SU-DHL-6 (cell line): ENCODE measurements at regions not wholly inside any gene's neighbourhood (a gene's known extent, or its start where the extent isn't known, plus 50 kb on each side); places are given as distances from the start of the nearest gene placed in this dataset.

Experiments used
- H2AFZ ChIP-seq: fragments of 200-600 bp; sonication (generic); 2 replicates; pipeline ENCODE4 v1.6.1; 2014; ENCODE audit warnings: low read depth, mild to moderate bottlenecking, moderate library complexity, mixed read lengths, antibody characterized with exemption, low read length; ENCODE audit not compliant: severe bottlenecking
- H3F3A ChIP-seq: fragments of 200-600 bp; shearing (Covaris generic); 2 replicates; pipeline ENCODE4 v1.6.0; 2016; ENCODE audit warnings: antibody characterized with exemption, mild to moderate bottlenecking; ENCODE audit not compliant: insufficient read depth
- H3K27ac ChIP-seq: fragments of 200-600 bp; sonication (generic); 2 replicates; pipeline ENCODE4 v1.5.1; 2016; ENCODE audit warnings: low read depth, mild to moderate bottlenecking, low read length, moderate library complexity, mixed read lengths
- H3K27me3 ChIP-seq: fragments of 200-600 bp; sonication (generic), shearing (Covaris generic); 2 replicates; pipeline ENCODE4 v1.6.0; 2014; ENCODE audit warnings: mild to moderate bottlenecking, low read length
- H3K36me3 ChIP-seq: fragments of 200-600 bp; sonication (generic); 2 replicates; pipeline ENCODE4 v1.6.1; 2014; ENCODE audit warnings: mild to moderate bottlenecking, low read length, mixed read lengths
- H3K4me2 ChIP-seq: fragments of 300-600, 200-600 bp; shearing (Covaris generic), sonication (generic); 2 replicates; pipeline ENCODE4 v1.6.0; 2014; ENCODE audit warnings: low read length, low read depth, mild to moderate bottlenecking; ENCODE audit not compliant: poor library complexity, severe bottlenecking
- H3K4me3 ChIP-seq: fragments of 200-600 bp; sonication (generic); 2 replicates; pipeline ENCODE4 v1.5.1; 2014; ENCODE audit warnings: antibody characterized with exemption, low read length, mild to moderate bottlenecking, mixed read lengths; ENCODE audit not compliant: insufficient read depth, poor library complexity, severe bottlenecking
- H3K79me2 ChIP-seq: fragments of 200-600 bp; sonication (generic); 2 replicates; pipeline ENCODE4 v1.6.1; 2014; ENCODE audit warnings: mild to moderate bottlenecking, low read length, moderate library complexity; ENCODE audit not compliant: insufficient read depth
- H3K9ac ChIP-seq: fragments of 200-600 bp; sonication (generic); 2 replicates; pipeline ENCODE4 v1.7.0; 2014; ENCODE audit warnings: mild to moderate bottlenecking, low read length
- H3K9me2 ChIP-seq: fragments of 200-600 bp; sonication (generic); replicated peaks from 2 replicates; pipeline ENCODE4 v1.6.1; 2014; ENCODE audit warnings: low read length; ENCODE audit not compliant: insufficient read depth
- H3K9me3 ChIP-seq: fragments of 200-600 bp; sonication (generic); 2 replicates; pipeline ENCODE4 v1.6.1; 2014; ENCODE audit warnings: low read length, mixed read lengths; ENCODE audit not compliant: insufficient read depth
- H4K20me1 ChIP-seq: fragments of 200-600 bp; sonication (generic); 2 replicates; pipeline ENCODE4 v1.6.1; 2014; ENCODE audit warnings: low read depth, mild to moderate bottlenecking, antibody characterized with exemption, low read length, moderate library complexity, mixed read lengths
- EZH2phosphoT487 ChIP-seq: fragments of 200-600 bp; sonication (generic), shearing (Covaris generic); conservative IDR thresholded peaks from 2 replicates; pipeline ENCODE4 v1.6.1; 2018; ENCODE audit warnings: mild to moderate bottlenecking, antibody characterized with exemption, low read length, moderate library complexity, mixed read lengths
- TF ChIP-seq, protein P1 (sequence below): fragments of 200-600 bp; sonication (generic); IDR thresholded peaks from one replicate; pipeline ENCODE4 v1.5.1; 2017; ENCODE audit warnings: antibody characterized with exemption, mild to moderate bottlenecking, low read length, moderate library complexity; ENCODE audit not compliant: insufficient read depth, poor library complexity, severe bottlenecking

DNA sequence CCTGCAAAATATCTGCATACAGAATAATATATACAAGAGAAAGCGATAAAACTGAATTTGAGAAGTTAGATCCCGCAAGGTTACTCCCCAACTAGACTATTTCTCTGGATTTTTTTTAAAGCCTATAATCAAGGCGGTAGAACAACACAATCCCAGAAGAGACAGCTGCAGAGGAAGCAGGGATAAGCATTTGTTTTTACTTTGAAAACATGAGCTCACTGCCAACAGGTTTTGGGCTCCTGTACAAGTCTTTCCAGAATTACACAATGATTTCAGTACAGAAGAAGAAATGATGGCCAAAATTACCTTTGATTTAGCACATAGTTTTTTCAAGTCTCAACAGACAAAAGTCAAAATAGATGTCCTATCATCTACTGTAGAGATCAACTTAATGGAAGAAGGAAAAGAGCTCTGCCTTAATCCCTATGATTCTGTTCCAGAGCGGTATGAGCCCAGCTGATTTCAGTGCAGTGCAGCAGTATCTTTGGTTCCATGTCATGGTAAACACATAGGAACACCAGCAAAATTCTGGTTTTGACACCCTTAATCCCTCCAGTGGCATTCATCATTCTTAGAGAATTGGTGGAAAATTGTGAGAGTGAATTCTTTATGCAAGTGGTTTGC is 304.3 kb downstream of the HDGFL1 start:
- Histone ChIP-seq H2AFZ (no peak overlapping the region), H3K9me2 (no peaks in the 10 kb centered on the region), H3K79me2 (no peaks in the 10 kb centered on the region), H3K4me2 (no peak overlapping the region), H3K9me3 (0 out of 2 replicates have a peak, but pooled peaks cover 4% of the 10 kb centered on the region), H3F3A (no peaks in the 10 kb centered on the region), H3K27me3 (no peaks in the 10 kb centered on the region), H4K20me1 (no peaks in the 10 kb centered on the region), H3K4me3 (no peak overlapping the region), H3K9ac (no peak overlapping the region), H3K27ac (no peak overlapping the region), H3K36me3 (no peaks in the 10 kb centered on the region)
- TF ChIP-seq, protein P1, sequence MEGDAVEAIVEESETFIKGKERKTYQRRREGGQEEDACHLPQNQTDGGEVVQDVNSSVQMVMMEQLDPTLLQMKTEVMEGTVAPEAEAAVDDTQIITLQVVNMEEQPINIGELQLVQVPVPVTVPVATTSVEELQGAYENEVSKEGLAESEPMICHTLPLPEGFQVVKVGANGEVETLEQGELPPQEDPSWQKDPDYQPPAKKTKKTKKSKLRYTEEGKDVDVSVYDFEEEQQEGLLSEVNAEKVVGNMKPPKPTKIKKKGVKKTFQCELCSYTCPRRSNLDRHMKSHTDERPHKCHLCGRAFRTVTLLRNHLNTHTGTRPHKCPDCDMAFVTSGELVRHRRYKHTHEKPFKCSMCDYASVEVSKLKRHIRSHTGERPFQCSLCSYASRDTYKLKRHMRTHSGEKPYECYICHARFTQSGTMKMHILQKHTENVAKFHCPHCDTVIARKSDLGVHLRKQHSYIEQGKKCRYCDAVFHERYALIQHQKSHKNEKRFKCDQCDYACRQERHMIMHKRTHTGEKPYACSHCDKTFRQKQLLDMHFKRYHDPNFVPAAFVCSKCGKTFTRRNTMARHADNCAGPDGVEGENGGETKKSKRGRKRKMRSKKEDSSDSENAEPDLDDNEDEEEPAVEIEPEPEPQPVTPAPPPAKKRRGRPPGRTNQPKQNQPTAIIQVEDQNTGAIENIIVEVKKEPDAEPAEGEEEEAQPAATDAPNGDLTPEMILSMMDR, result no peak
- TF ChIP-seq EZH2phosphoT487, result no peak

DNA sequence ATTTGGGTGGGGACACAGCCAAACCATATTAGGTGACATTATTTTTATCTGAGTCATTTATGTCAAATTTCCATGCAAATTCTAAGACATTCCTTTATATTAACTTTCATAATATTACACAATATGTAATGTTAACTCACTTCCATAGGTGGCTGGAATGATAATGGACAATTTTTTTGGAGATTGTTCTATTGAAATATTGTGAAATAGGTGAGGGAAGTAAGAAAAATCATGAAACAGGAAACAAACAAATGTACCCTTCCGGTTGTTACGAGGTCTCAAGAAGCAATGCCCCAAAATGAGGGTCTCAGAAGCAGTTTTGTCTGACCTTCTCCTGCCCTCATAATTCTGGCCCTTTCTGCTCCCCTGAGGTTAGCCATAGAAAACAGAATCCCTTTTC is 306.5 kb downstream of the HDGFL1 start:
- H3K4me3 ChIP-seq, result no peak overlapping the region
- no peak overlapping the region for H3K9ac ChIP-seq
- TF ChIP-seq, protein P1, result no peak
- no peak for TF ChIP-seq EZH2phosphoT487
- H3K4me2 ChIP-seq, result no peak overlapping the region
- no peaks in the 10 kb centered on the region for H3K36me3 ChIP-seq
- H3K9me3 ChIP-seq, result no peaks in the 10 kb centered on the region
- no peaks in the 10 kb centered on the region for H3F3A ChIP-seq
- no peaks in the 10 kb centered on the region for H3K9me2 ChIP-seq
- no peaks in the 10 kb centered on the region for H3K79me2 ChIP-seq
- no peak overlapping the region for H2AFZ ChIP-seq
- H3K27ac ChIP-seq, result no peak overlapping the region
- H3K27me3 ChIP-seq, result no peaks in the 10 kb centered on the region
- no peaks in the 10 kb centered on the region for H4K20me1 ChIP-seq

DNA sequence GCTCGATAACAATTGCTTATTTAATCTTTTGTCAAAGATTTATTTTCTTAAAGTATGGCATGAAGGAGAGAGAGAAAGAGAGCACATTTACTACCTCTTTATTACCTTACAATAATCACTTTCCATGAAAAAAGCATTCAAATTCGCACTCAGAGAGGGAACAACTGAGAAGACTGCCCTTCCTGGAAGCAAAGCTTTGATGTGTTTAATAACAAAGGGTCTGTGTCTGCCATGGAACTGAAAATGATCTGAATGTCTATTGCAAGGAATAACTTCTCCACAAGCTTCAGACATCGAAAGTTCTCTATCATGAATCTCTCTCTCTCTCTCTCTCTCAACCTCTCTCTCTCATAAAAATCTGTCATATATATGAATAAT is 308.9 kb downstream of the HDGFL1 start:
- H3K36me3 ChIP-seq, result no peaks in the 10 kb centered on the region
- H3K27me3 ChIP-seq, result no peaks in the 10 kb centered on the region
- H3F3A ChIP-seq, result no peaks in the 10 kb centered on the region
- no peak overlapping the region for H3K4me2 ChIP-seq
- H3K9me3 ChIP-seq, result no peaks in the 10 kb centered on the region
- H3K9me2 ChIP-seq, result no peaks in the 10 kb centered on the region
- TF ChIP-seq EZH2phosphoT487, result no peak
- TF ChIP-seq, protein P1, result no peak
- no peak overlapping the region for H3K4me3 ChIP-seq
- H3K79me2 ChIP-seq, result no peaks in the 10 kb centered on the region
- no peak overlapping the region for H3K27ac ChIP-seq
- H3K9ac ChIP-seq, result no peak overlapping the region
- no peak overlapping the region for H2AFZ ChIP-seq
- no peaks in the 10 kb centered on the region for H4K20me1 ChIP-seq
